IPS DF 6.9 (cell line): ENCODE measurements at regions not wholly inside any gene's neighbourhood (a gene's known extent, or its start where the extent isn't known, plus 50 kb on each side); places are given as distances from the start of the nearest gene placed in this dataset.
"Not testable (repeated sequence)": the region's sequence is repeated elsewhere in the genome, so short reads cannot be mapped to it uniquely, and the experiment has no call there.

Experiments
- DNase-seq: peaks from one replicate; pipeline ENCODE4 v3.0.0-alpha.2; 2013; ENCODE audit warnings: low read depth, low spot score
- H3K27ac ChIP-seq: one replicate; pipeline ENCODE4 v1.5.1; 2013; ENCODE audit warnings: low read length, control low read depth
- H3K27me3 ChIP-seq: 2 replicates; pipeline ENCODE4 v1.6.1; 2013; ENCODE audit warnings: mild to moderate bottlenecking, low read length; ENCODE audit not compliant: control insufficient read depth, insufficient read depth
- H3K36me3 ChIP-seq: 2 replicates; pipeline ENCODE4 v1.6.1; 2013; ENCODE audit warnings: low read length; ENCODE audit not compliant: control insufficient read depth, insufficient read depth
- H3K4me1 ChIP-seq: 2 replicates; pipeline ENCODE4 v1.6.1; 2013; ENCODE audit warnings: low read length; ENCODE audit not compliant: control insufficient read depth, insufficient read depth
- H3K4me3 ChIP-seq: 2 replicates; pipeline ENCODE4 v1.5.1; 2013; ENCODE audit warnings: mild to moderate bottlenecking, low read length
- H3K9me3 ChIP-seq: 2 replicates; pipeline ENCODE4 v1.6.1; 2013; ENCODE audit warnings: low read length, inconsistent platforms; ENCODE audit not compliant: control insufficient read depth, insufficient read depth
- WGBS: extraction: QIAGEN DNeasy Blood & Tissue Kit; methylation state at CpG from one replicate; pipeline ENCODE4 v1.1.7; 2013; ENCODE audit warnings: mixed read lengths, missing lambda C conversion rate; ENCODE audit not compliant: insufficient read length, insufficient coverage; 5-methylcytosine and 5-hydroxymethylcytosine counted together

GRCh38 chr2:126050991-126051736 lies 604.8 kb upstream of the GYPC start:
- no peak for DNase-seq
- Histone ChIP-seq H3K4me1 (no peaks in the 10 kb centered on the region), H3K9me3 (no peaks in the 10 kb centered on the region), H3K36me3 (no peaks in the 10 kb centered on the region), H3K27ac (no peak overlapping the region), H3K27me3 (no peaks in the 10 kb centered on the region), H3K4me3 (no peak overlapping the region)
- no CpG with 5 or more reads among the region's 7 CpGs for WGBS

- not testable (repeated sequence) for H3K36me3 ChIP-seq, H3K27ac ChIP-seq, H3K9me3 ChIP-seq, H3K4me1 ChIP-seq, H3K4me3 ChIP-seq, DNase-seq, H3K27me3 ChIP-seq
- no CpG with 5 or more reads among the region's 6 CpGs for WGBS
Measured at GRCh38 chr2:126051737-126052240, 604.2 kb upstream of the GYPC start.

GRCh38 chr2:126059379-126059778 lies 596.6 kb upstream of the GYPC start:
- H3K36me3 ChIP-seq, result no peaks in the 10 kb centered on the region
- H3K4me3 ChIP-seq, result no peak overlapping the region
- H3K27ac ChIP-seq, result no peak overlapping the region
- DNase-seq, result no peak
- H3K9me3 ChIP-seq, result no peaks in the 10 kb centered on the region
- peaks cover 2% of the 10 kb centered on the region; the same call in 1 of the 2 replicates for H3K4me1 ChIP-seq
- H3K27me3 ChIP-seq, result no peaks in the 10 kb centered on the region
- no CpG with 5 or more reads among the region's 2 CpGs for WGBS

- Histone ChIP-seq H3K9me3 (no peaks in the 10 kb centered on the region), H3K27ac (no peak overlapping the region), H3K4me3 (no peak overlapping the region), H3K4me1 (no peaks in the 10 kb centered on the region), H3K36me3 (no peaks in the 10 kb centered on the region), H3K27me3 (no peaks in the 10 kb centered on the region)
- DNase-seq, result no peak
- WGBS, result no CpG with 5 or more reads among the region's 3 CpGs
Measured at GRCh38 chr2:126085011-126085795, 570.8 kb upstream of the GYPC start.

GRCh38 chr2:126100962-126101361 lies 555.0 kb upstream of the GYPC start:
- Histone ChIP-seq H3K4me3 (no peak overlapping the region), H3K27ac (no peak overlapping the region), H3K36me3 (no peaks in the 10 kb centered on the region), H3K4me1 (no peaks in the 10 kb centered on the region), H3K9me3 (no peaks in the 10 kb centered on the region), H3K27me3 (no peaks in the 10 kb centered on the region)
- no CpG with 5 or more reads among the region's 1 CpG for WGBS
- DNase-seq, result no peak

GRCh38 chr2:126106006-126106405 lies 550.0 kb upstream of the GYPC start:
- Histone ChIP-seq H3K27me3 (no peaks in the 10 kb centered on the region), H3K4me3 (no peak overlapping the region), H3K9me3 (no peaks in the 10 kb centered on the region), H3K27ac (no peak overlapping the region), H3K4me1 (no peaks in the 10 kb centered on the region), H3K36me3 (no peaks in the 10 kb centered on the region)
- 100% methylated on average over 2 of the region's 3 CpGs for WGBS
- DNase-seq, result no peak

GRCh38 chr2:126107883-126108282 lies 548.1 kb upstream of the GYPC start:
- WGBS, result no CpG with 5 or more reads among the region's 1 CpG
- no peaks in the 10 kb centered on the region for H3K9me3 ChIP-seq

GRCh38 chr2:126115975-126116374 lies 540.0 kb upstream of the GYPC start:
- H3K36me3 ChIP-seq, result no peaks in the 10 kb centered on the region
- H3K27me3 ChIP-seq, result no peaks in the 10 kb centered on the region
- H3K9me3 ChIP-seq, result no peaks in the 10 kb centered on the region
- H3K4me1 ChIP-seq, result peaks cover 2% of the 10 kb centered on the region; the same call in 1 of the 2 replicates
- no CpG with 5 or more reads among the region's 2 CpGs for WGBS
- no peak overlapping the region for H3K27ac ChIP-seq
- H3K4me3 ChIP-seq, result no peak overlapping the region
- DNase-seq, result no peak

More at GRCh38 chr2:126107883-126108282, 548.1 kb upstream of the GYPC start:
- no peak overlapping the region for H3K4me3 ChIP-seq
- H3K27ac ChIP-seq, result no peak overlapping the region
- H3K36me3 ChIP-seq, result no peaks in the 10 kb centered on the region
- no peaks in the 10 kb centered on the region for H3K27me3 ChIP-seq
- no peak for DNase-seq
- no peaks in the 10 kb centered on the region for H3K4me1 ChIP-seq

GRCh38 chr2:126117886-126118285 lies 538.1 kb upstream of the GYPC start:
- Histone ChIP-seq H3K27me3 (no peaks in the 10 kb centered on the region), H3K36me3 (no peaks in the 10 kb centered on the region), H3K27ac (no peak overlapping the region), H3K9me3 (no peaks in the 10 kb centered on the region), H3K4me1 (peaks cover 2% of the 10 kb centered on the region; the same call in 1 of the 2 replicates), H3K4me3 (no peak overlapping the region)
- no peak for DNase-seq
- WGBS, result no CpG with 5 or more reads among the region's 1 CpG

GRCh38 chr2:126145752-126146151 lies 510.2 kb upstream of the GYPC start:
- no CpG with 5 or more reads among the region's 1 CpG for WGBS
- H3K36me3 ChIP-seq, result no peaks in the 10 kb centered on the region

More at GRCh38 chr2:126145752-126146151, 510.2 kb upstream of the GYPC start:
- no peak overlapping the region for H3K4me3 ChIP-seq
- DNase-seq, result no peak
- H3K27me3 ChIP-seq, result no peaks in the 10 kb centered on the region
- H3K4me1 ChIP-seq, result no peaks in the 10 kb centered on the region
- H3K9me3 ChIP-seq, result no peaks in the 10 kb centered on the region
- H3K27ac ChIP-seq, result no peak overlapping the region
